ENCODE measurements at regions not wholly inside any gene's neighbourhood (a gene's known extent, or its start where the extent isn't known, plus 50 kb on each side); places are given as distances from the start of the nearest gene placed in this dataset.

GRCh38 chr5:30604648-30605262 lies 588.7 kb upstream of the CDH6 start:
- no peaks in the 10 kb centered on the region for H3K9me3 ChIP-seq (ENCODE audit: control insufficient read depth, insufficient read depth, low read length)
- H3K27ac ChIP-seq (ENCODE audit: low read depth, low read length), result no peak overlapping the region
- POLR2A ChIA-PET, result no interaction called here
- no peaks in the 10 kb centered on the region for H3K27me3 ChIP-seq (ENCODE audit: control insufficient read depth, insufficient read depth, low read length)
- TF ChIP-seq CTCF (IDR thresholded peaks at IDR 0.05; ENCODE audit: low read depth, low read length), result no peak
- CTCF ChIA-PET, result no interaction called here
- no peak for DNase-seq (ENCODE audit: low read depth, low spot score)
- no peak overlapping the region for H3K4me3 ChIP-seq (ENCODE audit: low read depth, low read length)

GRCh38 chr5:30600892-30601291 lies 592.6 kb upstream of the CDH6 start:
- no peaks in the 10 kb centered on the region for H3K27me3 ChIP-seq (ENCODE audit: control insufficient read depth, insufficient read depth, low read length)
- no peak for TF ChIP-seq CTCF (IDR thresholded peaks at IDR 0.05; ENCODE audit: low read depth, low read length)
- CTCF ChIA-PET, result no interaction called here
- H3K9me3 ChIP-seq (ENCODE audit: control insufficient read depth, insufficient read depth, low read length), result no peaks in the 10 kb centered on the region
- DNase-seq (ENCODE audit: low read depth, low spot score), result no peak
- H3K4me3 ChIP-seq (ENCODE audit: low read depth, low read length), result no peak overlapping the region
- no peak overlapping the region for H3K27ac ChIP-seq (ENCODE audit: low read depth, low read length)
- POLR2A ChIA-PET, result no interaction called here

- no peak for DNase-seq (ENCODE audit: low read depth, low spot score)
- POLR2A ChIA-PET, result no interaction called here
- H3K27ac ChIP-seq (ENCODE audit: low read depth, low read length), result no peak overlapping the region
- TF ChIP-seq CTCF (IDR thresholded peaks at IDR 0.05; ENCODE audit: low read depth, low read length), result no peak
- no peak overlapping the region for H3K4me3 ChIP-seq (ENCODE audit: low read depth, low read length)
- H3K27me3 ChIP-seq (ENCODE audit: control insufficient read depth, insufficient read depth, low read length), result no peaks in the 10 kb centered on the region
- CTCF ChIA-PET, result no interaction called here
- H3K9me3 ChIP-seq (ENCODE audit: control insufficient read depth, insufficient read depth, low read length), result no peaks in the 10 kb centered on the region
Measured at GRCh38 chr5:30596495-30597064, 596.9 kb upstream of the CDH6 start.

GRCh38 chr5:30594331-30594730 lies 599.2 kb upstream of the CDH6 start:
- POLR2A ChIA-PET, result no interaction called here
- H3K27me3 ChIP-seq (ENCODE audit: control insufficient read depth, insufficient read depth, low read length), result no peaks in the 10 kb centered on the region
- H3K9me3 ChIP-seq (ENCODE audit: control insufficient read depth, insufficient read depth, low read length), result no peaks in the 10 kb centered on the region
- H3K27ac ChIP-seq (ENCODE audit: low read depth, low read length), result no peak overlapping the region
- CTCF ChIA-PET, result no interaction called here
- no peak overlapping the region for H3K4me3 ChIP-seq (ENCODE audit: low read depth, low read length)
- no peak for TF ChIP-seq CTCF (IDR thresholded peaks at IDR 0.05; ENCODE audit: low read depth, low read length)
- DNase-seq (ENCODE audit: low read depth, low spot score), result no peak

- POLR2A ChIA-PET, result no interaction called here
- no peaks in the 10 kb centered on the region for H3K27me3 ChIP-seq (ENCODE audit: control insufficient read depth, insufficient read depth, low read length)
- TF ChIP-seq CTCF (IDR thresholded peaks at IDR 0.05; ENCODE audit: low read depth, low read length), result no peak
- CTCF ChIA-PET, result no interaction called here
- no peak overlapping the region for H3K4me3 ChIP-seq (ENCODE audit: low read depth, low read length)
- no peak overlapping the region for H3K27ac ChIP-seq (ENCODE audit: low read depth, low read length)
- no peak for DNase-seq (ENCODE audit: low read depth, low spot score)
- no peaks in the 10 kb centered on the region for H3K9me3 ChIP-seq (ENCODE audit: control insufficient read depth, insufficient read depth, low read length)
Measured at GRCh38 chr5:30592833-30593232, 600.7 kb upstream of the CDH6 start.
